ENCODE measurements at regions not wholly inside any gene's neighbourhood (a gene's known extent, or its start where the extent isn't known, plus 50 kb on each side); places are given as distances from the start of the nearest gene placed in this dataset.
A peak's percentile ranks its signal among the peaks of the same experiment; 100 is the strongest.

DNA sequence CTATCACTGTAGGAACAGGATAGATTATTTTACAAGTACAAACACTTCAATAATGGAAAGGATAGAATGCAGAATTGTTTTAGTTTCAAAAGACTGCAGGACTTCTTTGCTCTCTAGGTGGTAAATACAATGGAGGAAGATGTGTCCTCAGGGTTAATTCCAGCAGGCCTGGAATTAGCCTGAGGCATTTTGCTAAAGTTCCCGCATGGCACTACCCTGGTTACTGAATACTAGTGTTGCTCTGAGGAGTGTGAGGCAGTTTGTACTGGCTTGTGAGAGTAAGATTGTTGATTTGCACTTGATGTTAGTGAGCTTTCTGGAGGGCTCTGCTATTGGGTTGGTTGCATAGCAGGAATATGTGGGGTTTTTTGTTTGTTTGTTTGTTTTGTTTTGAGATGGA is 61.4 kb downstream of the FASLG start:
- ATAC-seq (0 out of 2 replicates have a peak, but pooled peaks have one; percentile 9), DNase-seq (ENCODE audit: low read depth, low spot score) (no peak)
- no peak overlapping the region for H3K4me2 ChIP-seq (ENCODE audit: low read length)
- H4K20me1 ChIP-seq (ENCODE audit: insufficient read depth): no peaks in the 10 kb centered on the region
- H3K27me3 ChIP-seq (ENCODE audit: insufficient read depth, low read length): no peaks in the 10 kb centered on the region
- H3K4me3 ChIP-seq (replicated peaks in 1 of 2; ENCODE audit: low read depth in 1 of 2, low read length in 2 of 2): no peak overlapping the region
- H2AFZ ChIP-seq (ENCODE audit: low read depth, low read length, poor library complexity, severe bottlenecking): no peak overlapping the region
- no peak overlapping the region for H3K9ac ChIP-seq (ENCODE audit: low read length)
- no peaks in the 10 kb centered on the region for H3K4me1 ChIP-seq (ENCODE audit: control insufficient read depth in 1 of 2, insufficient read depth in 2 of 2, low read length in 2 of 2)
- ChIA-PET CTCF (interaction anchor here (0.9 to 1.7 kb wide), 11 partner anchors 11 to 718 kb away, joined by 3 to 27 read pairs (median 3); no protein-coding TSS in a partner anchor), RAD21 (ENCODE audit: low non-redundant PET in 1 of 2, low total read pairs in 2 of 2, uncharacterized antibody in 2 of 2, unreplicated experiment in 2 of 2) (no interaction called here), POLR2A (no interaction called here)
- no peaks in the 10 kb centered on the region for H3K36me3 ChIP-seq (ENCODE audit: control insufficient read depth in 1 of 2, insufficient read depth in 2 of 2, low read length in 2 of 2)
- no peak overlapping the region for H3K27ac ChIP-seq (ENCODE audit: low read depth, low read length)
- TF ChIP-seq RAD21 (IDR thresholded peaks at IDR 0.05; ENCODE audit: low read depth) (no peak), TCF7L2 (IDR thresholded peaks at IDR 0.05; ENCODE audit: borderline replicate concordance, extremely low read depth, insufficient read depth, insufficient read length) (no peak), SIN3A (IDR thresholded peaks at IDR 0.05; ENCODE audit: low read depth) (no peak), CTCF (IDR thresholded peaks at IDR 0.05 in 2 of 3, conservative IDR thresholded peaks at IDR 0.05 in 1 of 3; ENCODE audit: borderline replicate concordance in 1 of 3, insufficient read depth in 1 of 3, low read depth in 2 of 3, low read length in 2 of 3) (no peak), YY1 (IDR thresholded peaks at IDR 0.05; ENCODE audit: extremely low read depth, insufficient replicate concordance, low read depth, low read length) (no peak), ELF1 (IDR thresholded peaks at IDR 0.05; ENCODE audit: borderline replicate concordance, low read depth) (no peak), ZNF274 (IDR thresholded peaks at IDR 0.05; ENCODE audit: low read depth, low read length) (no peak), ATF3 (IDR thresholded peaks at IDR 0.05) (no peak), SP1 (IDR thresholded peaks at IDR 0.05; ENCODE audit: low read depth) (no peak), POLR2AphosphoS5 (IDR thresholded peaks at IDR 0.05; ENCODE audit: low read depth, low read length) (no peak), EGR1 (IDR thresholded peaks at IDR 0.05; ENCODE audit: low read depth) (no peak), POLR2A (IDR thresholded peaks at IDR 0.05; ENCODE audit: borderline replicate concordance, extremely low read depth, insufficient read depth, insufficient read length) (no peak), MAX (IDR thresholded peaks at IDR 0.05) (no peak), CBX3 (IDR thresholded peaks at IDR 0.05; ENCODE audit: low read depth) (no peak), CEBPB (IDR thresholded peaks at IDR 0.05; ENCODE audit: low read depth) (no peak), SRF (IDR thresholded peaks at IDR 0.05; ENCODE audit: low read depth) (no peak), EZH2phosphoT487 (IDR thresholded peaks at IDR 0.05; ENCODE audit: borderline replicate concordance) (no peak), JUND (IDR thresholded peaks at IDR 0.05) (no peak), ZBTB33 (IDR thresholded peaks at IDR 0.05; ENCODE audit: extremely low read depth, insufficient replicate concordance, low read length) (no peak), FOSL1 (IDR thresholded peaks at IDR 0.05; ENCODE audit: low read depth) (no peak)
- no peaks in the 10 kb centered on the region for H3K79me2 ChIP-seq (ENCODE audit: insufficient read depth, low read length)
- BruUV-seq (replicated peaks): no TSS peak
- no peaks in the 10 kb centered on the region for H3K9me3 ChIP-seq (ENCODE audit: control insufficient read depth in 1 of 2, insufficient read depth in 1 of 2, low read depth in 1 of 2, low read length in 2 of 2)
- H3K9me2 ChIP-seq (ENCODE audit: insufficient read depth): 0 out of 2 replicates have a peak, but pooled peaks cover 1% of the 10 kb centered on the region
- intact Hi-C loops (cut with micrococcal nuclease): no loop called here
